ENCODE measurements at regions not wholly inside any gene's neighbourhood (a gene's known extent, or its start where the extent isn't known, plus 50 kb on each side); places are given as distances from the start of the nearest gene placed in this dataset.
"Not testable (repeated sequence)": the region's sequence is repeated elsewhere in the genome, so short reads cannot be mapped to it uniquely, and the experiment has no call there.

GRCh38 chr9:28471261-28471660 is 898.0 kb upstream of the C9orf72 start:
- no peak for DNase-seq (ENCODE audit: low spot score)

DNA sequence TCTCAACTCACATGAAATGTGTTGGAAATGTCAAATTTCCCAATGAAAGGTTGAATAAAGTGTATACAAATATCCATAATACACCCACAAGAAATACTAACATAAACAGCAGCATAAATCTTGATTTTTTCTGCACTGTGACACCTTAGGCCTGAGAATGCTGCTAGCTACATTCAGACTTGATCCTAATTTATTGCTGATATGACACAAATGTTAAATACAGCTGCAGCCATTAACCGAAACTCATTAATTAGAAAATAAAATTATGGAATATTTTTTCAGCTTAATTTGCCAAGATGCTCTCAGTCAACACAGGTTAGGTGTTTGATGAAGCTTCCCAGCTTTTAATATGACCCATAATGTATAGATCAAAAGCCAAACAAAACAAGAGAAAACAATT is 914.3 kb upstream of the C9orf72 start:
- DNase-seq (ENCODE audit: low spot score), result no peak

- DNase-seq (ENCODE audit: low spot score), result no peak
These were observed 917.8 kb upstream of the C9orf72 start for GRCh38 chr9:28491121-28491520.

GRCh38 chr9:28498168-28498567 is 924.9 kb upstream of the C9orf72 start:
- not testable (repeated sequence) for DNase-seq (ENCODE audit: low spot score)

DNA sequence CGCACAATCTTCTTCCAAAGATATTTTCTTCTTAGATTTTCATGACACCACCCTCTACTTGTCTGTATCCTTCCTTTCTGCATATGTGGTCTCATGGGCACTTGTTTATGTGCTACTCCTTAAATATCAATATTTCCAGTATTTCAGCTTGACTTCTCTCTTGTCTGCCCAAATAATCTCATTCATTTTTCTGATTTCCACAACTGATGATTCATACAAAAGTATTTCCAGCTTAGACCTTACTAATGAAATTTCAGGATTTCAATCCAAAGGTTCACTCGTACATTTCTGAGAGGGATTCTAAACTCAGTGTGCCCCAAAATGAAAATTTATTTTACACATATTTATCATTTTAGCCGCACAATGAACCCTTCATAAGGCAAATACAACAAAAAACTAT is 928.9 kb upstream of the C9orf72 start:
- DNase-seq (ENCODE audit: low spot score), result no peak

DNA sequence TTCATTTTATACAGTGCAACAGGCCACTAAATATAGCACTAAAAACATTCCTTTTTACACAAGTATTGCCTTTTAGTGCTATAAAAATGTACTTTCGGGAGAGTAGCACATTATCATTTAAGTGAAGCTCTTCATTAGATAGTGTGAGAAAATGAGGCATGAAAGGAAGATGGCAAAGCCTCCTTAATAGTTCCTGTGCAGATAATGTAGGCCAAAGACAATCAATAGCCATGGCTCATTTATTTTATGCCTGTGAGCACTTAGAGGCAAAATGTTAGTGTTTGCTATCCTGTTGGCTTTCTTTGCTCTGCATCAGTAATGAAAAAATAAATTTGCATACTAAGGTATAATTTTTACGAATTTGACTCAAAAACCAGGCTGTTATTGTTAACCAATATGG is 929.5 kb upstream of the C9orf72 start:
- no peak for DNase-seq (ENCODE audit: low spot score)

DNA sequence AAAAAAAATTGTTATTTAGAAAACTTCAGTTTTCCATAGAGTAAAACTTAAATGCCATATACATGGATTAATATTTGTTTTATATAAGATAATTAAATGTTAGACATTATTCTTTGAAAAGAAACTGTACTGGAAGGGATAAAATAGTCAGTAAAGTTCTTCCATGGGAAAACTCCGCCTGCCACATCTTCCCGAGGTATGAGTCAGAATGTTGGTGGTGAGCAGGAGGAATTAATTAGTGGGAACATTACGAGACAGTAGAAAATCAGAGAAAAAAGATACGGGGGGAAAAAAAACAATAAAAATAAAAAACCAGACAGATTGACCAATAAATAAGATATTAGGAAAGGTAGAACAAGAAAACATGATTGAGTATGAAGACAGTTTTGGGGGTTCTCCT is 930.3 kb upstream of the C9orf72 start:
- no peak for DNase-seq (ENCODE audit: low spot score)

GRCh38 chr9:28518439-28518838 is 945.2 kb upstream of the C9orf72 start:
- no peak for DNase-seq (ENCODE audit: low spot score)

DNA sequence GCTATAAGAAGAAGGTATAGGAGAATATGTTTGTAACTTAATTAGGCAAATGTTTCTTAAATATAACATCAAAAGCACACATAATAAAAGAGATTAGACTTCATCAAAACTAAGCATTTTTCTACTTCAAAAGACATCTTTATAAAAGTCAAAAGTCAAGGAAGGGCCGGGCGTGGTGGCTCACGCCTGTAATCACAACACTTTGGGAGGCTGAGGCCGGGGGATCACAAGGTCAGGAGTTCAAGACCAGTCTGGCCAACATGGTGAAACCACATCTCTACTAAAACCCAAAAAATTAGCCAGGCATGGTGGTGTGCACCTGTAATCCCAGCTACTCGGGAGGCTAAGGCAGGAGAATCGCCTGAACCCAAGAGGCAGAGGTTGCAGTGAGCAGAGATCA is 951.0 kb upstream of the C9orf72 start:
- not testable (repeated sequence) for DNase-seq (ENCODE audit: low spot score)

DNA sequence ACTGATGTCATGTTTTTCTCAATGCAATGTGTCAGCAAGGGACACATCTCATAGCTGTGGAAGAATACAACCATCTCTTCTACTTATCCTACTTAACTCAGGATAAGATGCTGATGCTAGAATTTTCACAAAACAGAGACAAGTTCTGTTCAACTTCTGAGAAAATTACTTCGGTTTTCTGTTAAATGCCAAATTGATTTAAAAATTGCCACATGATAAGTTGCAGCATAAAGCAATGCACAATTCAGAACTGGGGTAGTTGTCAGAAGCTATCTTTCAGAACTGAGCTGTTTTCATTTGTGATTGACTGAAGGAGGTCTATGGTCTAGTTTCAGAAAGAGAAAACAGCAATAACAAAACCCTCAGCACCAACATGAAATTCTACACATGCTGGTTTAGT is 954.8 kb upstream of the C9orf72 start:
- DNase-seq (ENCODE audit: low spot score), result no peak

GRCh38 chr9:28538132-28538531 is 964.9 kb upstream of the C9orf72 start:
- DNase-seq (ENCODE audit: low spot score), result no peak

DNA sequence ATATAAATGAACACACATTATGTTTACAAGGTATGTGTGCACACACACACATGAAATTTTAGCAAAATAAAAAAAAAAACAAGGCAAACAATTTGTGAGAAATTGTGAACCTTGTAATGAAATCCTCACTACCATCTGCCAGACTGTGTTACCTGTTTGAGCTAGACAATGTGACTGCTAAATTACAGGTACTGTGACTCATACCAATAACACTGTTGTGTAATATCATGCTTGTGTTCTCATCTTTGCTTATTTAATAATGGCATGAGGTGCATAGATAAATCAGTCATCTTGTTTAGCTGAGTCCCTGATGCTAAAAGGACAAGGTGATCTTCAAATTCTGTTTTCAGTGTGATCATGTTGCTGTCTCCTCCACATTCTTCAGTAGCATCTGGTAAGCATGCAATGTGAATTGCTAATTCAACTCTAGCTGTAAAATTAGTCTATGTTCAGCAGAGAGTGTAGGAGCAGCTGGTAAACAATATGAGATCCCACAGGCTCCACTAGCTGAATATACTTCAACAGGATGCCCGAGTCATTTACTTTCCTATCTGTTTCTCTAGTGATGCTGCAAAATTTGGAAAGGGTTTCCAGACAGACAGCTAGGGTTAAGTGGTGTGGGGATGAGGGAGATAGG is 966.3 kb upstream of the C9orf72 start:
- no peak for DNase-seq (ENCODE audit: low spot score)

DNA sequence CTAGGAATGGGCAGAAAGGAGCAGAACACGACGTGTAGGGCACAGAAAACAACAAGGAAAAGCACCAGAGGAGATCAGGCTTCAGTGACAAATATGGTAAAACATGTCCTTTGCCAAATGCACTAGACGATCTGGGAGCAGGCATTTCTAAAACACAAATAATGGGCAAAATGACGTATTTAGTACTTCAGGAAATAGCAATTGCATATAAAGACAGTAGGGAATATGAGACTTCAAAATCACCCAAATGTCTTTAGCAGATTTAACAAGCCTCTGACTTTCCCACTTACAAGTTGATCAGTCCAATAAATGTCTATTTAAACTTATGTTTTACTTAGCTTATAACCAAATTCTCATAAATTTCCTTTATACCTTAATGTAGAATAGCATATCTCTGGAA is 969.6 kb upstream of the C9orf72 start:
- DNase-seq (ENCODE audit: low spot score), result no peak

- no peak for DNase-seq (ENCODE audit: low spot score)
These were observed 974.2 kb upstream of the C9orf72 start for GRCh38 chr9:28547527-28547926.

DNA sequence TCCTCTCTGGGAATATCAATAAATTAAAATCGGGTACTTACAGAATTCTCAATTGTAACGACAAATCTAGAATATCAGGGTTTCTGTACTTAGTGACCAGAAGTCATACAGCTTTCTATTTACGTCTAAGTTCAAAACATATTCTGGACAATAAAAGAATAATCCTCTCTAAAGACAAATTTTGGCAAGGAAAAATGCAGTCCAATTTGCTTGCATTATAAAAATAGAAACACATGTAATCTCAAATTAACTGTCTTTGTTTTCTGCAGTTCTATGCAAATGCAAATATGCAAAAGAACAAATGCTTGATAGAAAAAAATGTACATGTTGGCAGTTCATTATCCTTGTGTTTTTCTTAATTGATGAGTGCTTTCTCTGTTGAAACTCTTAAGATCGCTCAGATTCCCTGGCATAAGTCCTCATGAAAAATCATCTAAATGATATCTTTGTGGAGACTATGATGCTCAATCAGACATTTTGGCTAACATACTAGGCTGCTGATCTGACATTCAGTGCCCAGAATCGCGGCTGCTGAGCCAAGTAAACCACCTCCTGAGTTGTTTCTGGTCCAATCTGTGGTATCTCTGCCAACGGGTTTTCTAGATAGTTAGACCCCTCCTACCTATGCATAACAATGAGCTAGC is 990.1 kb upstream of the C9orf72 start:
- no peak for DNase-seq (ENCODE audit: low spot score)

GRCh38 chr9:28583832-28584231 is 1010.6 kb upstream of the C9orf72 start:
- no peak for DNase-seq (ENCODE audit: low spot score)

DNA sequence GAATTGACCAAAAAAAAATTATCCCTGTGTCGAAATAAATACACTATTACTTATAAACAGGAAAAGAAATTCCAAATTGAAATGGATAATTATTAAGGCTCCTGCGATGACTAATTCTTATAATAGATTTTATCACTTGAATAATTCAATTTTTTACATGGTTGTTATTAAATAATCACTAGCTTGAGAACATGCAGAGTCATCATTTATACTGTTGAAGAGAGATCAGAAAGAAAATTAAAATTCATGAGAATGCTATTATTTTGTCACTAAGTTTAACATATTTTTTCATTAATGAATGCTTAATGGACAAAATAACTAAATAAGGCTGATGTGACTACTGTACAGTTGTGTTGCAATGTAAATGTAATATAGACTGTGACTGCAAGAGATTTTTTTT is 1011.3 kb upstream of the C9orf72 start:
- DNase-seq (ENCODE audit: low spot score), result no peak

DNA sequence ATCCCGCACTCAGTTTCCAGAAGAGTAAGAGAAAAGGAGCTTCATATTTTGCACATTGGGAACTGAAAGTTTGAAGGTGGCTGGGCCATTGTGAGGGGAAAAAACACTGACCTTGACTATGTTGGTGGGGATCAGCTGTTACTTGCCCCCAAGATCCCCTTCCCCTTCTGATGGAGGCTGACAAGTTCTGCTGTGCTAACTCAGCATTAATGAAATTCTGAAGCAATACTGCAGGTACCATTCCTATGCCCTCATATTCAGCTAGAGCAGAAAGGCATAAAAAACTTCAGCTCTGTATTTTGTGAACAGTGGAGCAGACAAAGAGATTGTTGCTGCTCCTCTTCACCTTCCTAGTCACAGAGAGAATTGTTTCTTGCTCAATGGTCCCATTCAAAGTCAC is 1013.8 kb upstream of the C9orf72 start:
- no peak for DNase-seq (ENCODE audit: low spot score)

- DNase-seq (ENCODE audit: low spot score), result no peak
These were observed 1025.1 kb upstream of the C9orf72 start for GRCh38 chr9:28598408-28598807.

DNA sequence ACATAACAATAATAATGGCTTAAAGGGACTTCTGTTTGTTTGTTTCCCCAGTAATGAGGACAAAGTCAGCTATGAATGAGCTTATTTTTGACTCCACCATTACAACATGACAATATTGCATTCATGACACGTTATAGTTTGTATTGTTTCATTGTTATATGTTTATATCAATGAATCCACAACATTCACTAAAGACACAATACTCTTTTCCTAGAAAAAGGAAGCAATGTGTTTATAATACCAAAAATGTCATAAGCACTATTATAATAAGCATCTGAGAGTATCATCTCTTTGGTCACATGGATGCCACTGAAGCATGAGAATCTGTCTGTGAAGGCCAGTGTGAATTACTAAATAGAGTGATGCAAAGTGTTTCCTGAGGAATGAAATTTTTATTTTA is 1026.9 kb upstream of the C9orf72 start:
- no peak for DNase-seq (ENCODE audit: low spot score)

- no peak for DNase-seq (ENCODE audit: low spot score)
These were observed 1034.6 kb upstream of the C9orf72 start for GRCh38 chr9:28607843-28608242.

GRCh38 chr9:28610339-28610738 is 1037.1 kb upstream of the C9orf72 start:
- no peak for DNase-seq (ENCODE audit: low spot score)

GRCh38 chr9:28616310-28616709 is 1043.0 kb upstream of the C9orf72 start:
- no peak for DNase-seq (ENCODE audit: low spot score)

DNA sequence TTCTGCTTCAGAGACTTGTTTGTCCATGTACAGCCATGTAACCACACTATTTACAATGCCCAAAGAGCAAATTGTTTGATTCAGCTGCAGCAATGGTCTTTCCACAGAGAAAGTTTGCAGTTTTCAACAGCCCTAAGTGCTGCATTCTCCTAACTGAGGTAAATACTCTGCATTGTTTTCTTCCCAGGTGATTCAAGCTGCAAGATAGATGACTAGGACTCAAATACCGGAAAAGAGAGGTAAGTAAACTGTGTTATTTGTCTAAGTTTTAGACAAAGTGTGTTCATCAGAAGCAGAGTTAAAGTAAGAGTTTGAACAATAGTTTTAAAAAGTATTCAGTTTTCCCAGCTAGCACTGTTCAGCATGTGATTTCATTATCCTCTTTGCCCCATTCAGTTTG is 1046.7 kb upstream of the C9orf72 start:
- no peak for DNase-seq (ENCODE audit: low spot score)

Measured in LoVo (cell line).